Stimulated activated naive CD8-positive, alpha-beta T cell treated with anti-CD3 and anti-CD28 coated beads, Interleukin-15, Interleukin-2, amounts not matched to agents 100 ng/mL and 50 ng/mL, for 24 hours (primary cell): ENCODE measurements at regions not wholly inside any gene's neighbourhood (a gene's known extent, or its start where the extent isn't known, plus 50 kb on each side); places are given as distances from the start of the nearest gene placed in this dataset.
"Not testable (repeated sequence)": the region's sequence is repeated elsewhere in the genome, so short reads cannot be mapped to it uniquely, and the experiment has no call there.

Experiments
- H3K27ac Mint-ChIP-seq: one replicate; pipeline ENCODE4 v1.8.0; 2021; ENCODE audit warnings: mild to moderate bottlenecking, mixed read lengths
- H3K27me3 Mint-ChIP-seq: one replicate; pipeline ENCODE4 v1.8.0; 2021; ENCODE audit warnings: mixed read lengths
- H3K36me3 Mint-ChIP-seq: one replicate; pipeline ENCODE4 v1.8.0; 2021; ENCODE audit warnings: low read depth, mixed read lengths
- H3K4me1 Mint-ChIP-seq: one replicate; pipeline ENCODE4 v1.8.0; 2021; ENCODE audit warnings: low read depth, mixed read lengths
- H3K4me3 Mint-ChIP-seq: one replicate; pipeline ENCODE4 v1.8.0; 2021; ENCODE audit warnings: mild to moderate bottlenecking, mixed read lengths
- H3K9me3 Mint-ChIP-seq: one replicate; pipeline ENCODE4 v1.8.0; 2021; ENCODE audit warnings: mixed read lengths

DNA sequence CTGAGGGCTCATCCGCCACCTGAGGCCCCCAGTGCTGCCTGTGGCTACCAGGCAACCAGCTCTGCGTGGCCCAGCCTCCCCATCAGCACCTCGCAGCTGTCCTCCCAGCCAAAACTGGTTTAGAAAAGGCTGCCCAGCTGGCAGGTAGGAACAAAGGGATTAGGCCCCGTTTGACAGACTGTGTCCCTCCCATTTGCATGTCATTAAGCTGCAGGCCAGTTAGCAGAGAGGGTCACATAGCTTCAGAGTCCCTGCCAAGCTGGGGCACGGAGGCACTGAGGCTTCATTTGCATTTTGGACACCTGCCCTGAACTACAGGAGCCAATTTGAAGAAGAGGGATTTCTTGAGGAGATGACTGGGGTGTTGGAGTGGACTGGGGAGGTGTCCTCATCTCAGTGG, 177.9 kb downstream of the TLE3 start:
- no peak overlapping the region for H3K27ac Mint-ChIP-seq
- no peaks in the 10 kb centered on the region for H3K4me1 Mint-ChIP-seq
- peaks cover 5% of the 10 kb centered on the region for H3K36me3 Mint-ChIP-seq
- peaks cover 16% of the 10 kb centered on the region for H3K27me3 Mint-ChIP-seq
- H3K4me3 Mint-ChIP-seq: no peak overlapping the region
- H3K9me3 Mint-ChIP-seq: peaks cover 12% of the 10 kb centered on the region

- Mint-ChIP-seq H3K36me3 (peaks cover 5% of the 10 kb centered on the region), H3K27me3 (peaks cover 16% of the 10 kb centered on the region), H3K4me1 (no peaks in the 10 kb centered on the region), H3K9me3 (peaks cover 12% of the 10 kb centered on the region), H3K27ac (no peak overlapping the region), H3K4me3 (no peak overlapping the region)
Measured at GRCh38 chr15:69920221-69920620, 177.5 kb downstream of the TLE3 start.

DNA sequence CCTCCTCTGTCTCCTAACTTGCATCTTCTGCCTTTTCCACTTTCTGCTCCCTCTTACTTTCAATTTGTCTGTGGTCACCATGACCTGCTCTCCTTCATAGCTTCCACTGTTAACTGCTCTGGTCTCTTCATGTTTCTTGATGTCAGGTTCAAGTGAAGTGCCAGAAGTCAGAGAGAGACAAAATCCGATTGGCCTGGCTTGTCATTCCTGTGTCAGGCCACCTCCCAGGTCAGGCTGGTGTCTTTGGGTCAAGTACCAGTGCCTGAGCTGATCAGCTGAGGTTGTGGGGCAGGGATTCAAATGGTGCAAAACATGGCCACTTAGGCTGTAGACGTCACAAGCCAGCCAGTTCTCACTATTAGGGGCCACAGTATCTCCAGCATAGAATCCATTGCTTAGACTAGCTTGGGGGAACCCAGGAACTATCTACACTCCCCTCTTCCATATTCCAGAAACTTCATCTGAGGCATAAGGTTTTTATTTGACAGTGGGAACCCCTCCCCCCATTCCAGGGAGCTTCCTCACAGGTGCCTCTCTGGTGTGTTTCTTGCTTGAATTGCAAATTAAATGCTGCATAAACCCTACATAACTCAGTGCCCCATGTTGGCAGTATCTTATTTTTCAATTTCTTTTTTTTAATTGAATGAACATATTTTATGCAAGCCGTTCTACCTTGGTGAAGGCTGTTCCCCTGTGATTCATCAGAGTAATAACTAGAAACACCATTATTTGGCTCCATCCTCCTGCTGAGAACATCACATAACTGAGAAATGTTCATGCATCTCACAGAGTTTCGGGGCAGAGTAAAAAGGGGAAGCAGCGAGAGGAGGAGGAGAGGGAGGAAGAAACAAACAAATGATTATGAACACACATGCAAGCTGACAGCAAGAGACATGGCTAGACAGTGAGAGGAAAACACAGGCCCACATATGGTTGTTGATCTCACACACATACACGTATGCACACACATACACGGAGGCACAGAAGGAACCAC, 175.8 kb downstream of the TLE3 start:
- Mint-ChIP-seq H3K9me3 (peaks cover 15% of the 10 kb centered on the region), H3K36me3 (peaks cover 5% of the 10 kb centered on the region), H3K4me3 (no peak overlapping the region), H3K4me1 (no peaks in the 10 kb centered on the region), H3K27me3 (peaks cover 16% of the 10 kb centered on the region), H3K27ac (no peak overlapping the region)

DNA sequence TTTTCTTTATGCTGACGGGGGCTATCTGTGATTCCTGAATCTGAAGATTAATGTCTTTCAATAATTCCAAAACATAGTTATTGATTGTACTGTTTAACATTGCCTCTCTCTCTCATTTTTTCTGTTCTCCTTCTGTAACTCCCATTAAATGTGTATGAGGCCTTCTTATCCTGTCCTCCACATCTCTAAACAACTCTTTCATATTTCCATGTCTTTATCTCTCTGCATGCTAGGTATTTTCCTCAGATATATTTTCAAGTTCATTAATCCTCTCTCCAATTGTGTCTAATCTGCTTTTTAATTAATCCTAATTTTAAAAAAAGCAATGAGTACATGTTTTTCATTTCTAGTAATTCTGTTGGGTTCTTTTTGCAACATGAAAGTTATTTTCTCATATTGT, 173.2 kb downstream of the TLE3 start:
- Mint-ChIP-seq H3K27me3 (peaks cover 20% of the 10 kb centered on the region), H3K9me3 (peaks cover 20% of the 10 kb centered on the region), H3K4me1 (no peaks in the 10 kb centered on the region), H3K27ac (no peak overlapping the region), H3K36me3 (peaks cover 5% of the 10 kb centered on the region), H3K4me3 (no peak overlapping the region)

- Mint-ChIP-seq H3K4me3 (no peak overlapping the region), H3K27me3 (peaks cover 23% of the 10 kb centered on the region), H3K9me3 (peaks cover 23% of the 10 kb centered on the region), H3K4me1 (no peaks in the 10 kb centered on the region), H3K36me3 (peaks cover 5% of the 10 kb centered on the region), H3K27ac (no peak overlapping the region)
Measured at GRCh38 chr15:69926006-69926405, 171.7 kb downstream of the TLE3 start.

DNA sequence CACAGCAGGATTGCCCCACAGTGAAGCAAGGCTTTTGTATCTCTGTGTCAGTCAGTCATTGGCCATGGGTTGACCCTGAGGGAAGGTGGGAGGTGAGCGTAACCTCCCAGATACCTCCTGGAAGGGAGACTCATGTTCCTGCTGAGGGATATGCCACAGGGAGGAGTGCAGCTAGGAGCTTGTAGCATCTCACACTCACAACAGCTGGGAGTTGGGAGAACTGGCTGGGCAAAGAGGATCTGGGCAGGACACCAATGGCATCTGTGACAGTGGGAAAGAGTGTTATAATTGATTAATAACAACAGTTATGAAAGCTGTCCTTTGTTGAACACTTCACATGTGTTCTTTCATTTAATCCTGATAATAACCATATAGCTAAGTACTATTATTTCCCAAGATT, 171.0 kb downstream of the TLE3 start:
- Mint-ChIP-seq H3K4me3 (no peak overlapping the region), H3K27me3 (peaks cover 23% of the 10 kb centered on the region), H3K36me3 (peaks cover 5% of the 10 kb centered on the region), H3K27ac (no peak overlapping the region), H3K4me1 (no peaks in the 10 kb centered on the region), H3K9me3 (peaks cover 23% of the 10 kb centered on the region)

GRCh38 chr15:69928890-69929289, 168.8 kb downstream of the TLE3 start:
- Mint-ChIP-seq H3K27me3 (peaks cover 21% of the 10 kb centered on the region), H3K9me3 (peaks cover 19% of the 10 kb centered on the region)
- not testable (repeated sequence) for H3K4me3 Mint-ChIP-seq, H3K4me1 Mint-ChIP-seq, H3K36me3 Mint-ChIP-seq, H3K27ac Mint-ChIP-seq

- Mint-ChIP-seq H3K36me3 (no peaks in the 10 kb centered on the region), H3K4me1 (no peaks in the 10 kb centered on the region), H3K4me3 (no peak overlapping the region), H3K27ac (no peak overlapping the region), H3K9me3 (peaks cover 15% of the 10 kb centered on the region), H3K27me3 (peaks cover 20% of the 10 kb centered on the region)
Measured at GRCh38 chr15:69929905-69930630, 167.6 kb downstream of the TLE3 start.

DNA sequence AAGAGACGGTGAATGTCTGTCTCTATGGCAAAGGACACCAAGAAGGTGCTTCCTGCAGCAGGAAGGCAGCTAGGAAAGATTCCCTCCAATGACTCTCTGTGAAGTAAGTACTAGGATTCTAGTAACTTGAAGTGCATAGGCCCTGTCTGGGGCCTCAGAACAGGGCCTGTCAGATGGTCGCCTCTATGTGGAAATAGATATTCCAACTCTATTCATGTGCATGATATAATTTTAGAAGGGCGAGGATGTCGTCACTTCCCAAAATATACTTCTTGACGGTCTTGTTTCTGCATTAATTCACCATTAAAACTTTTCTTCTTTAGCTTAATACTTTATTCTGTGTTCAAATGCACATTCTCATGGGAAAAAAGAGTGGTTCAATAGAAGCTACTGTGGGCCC, 167.0 kb downstream of the TLE3 start:
- peaks cover 5% of the 10 kb centered on the region for H3K36me3 Mint-ChIP-seq
- peaks cover 22% of the 10 kb centered on the region for H3K9me3 Mint-ChIP-seq
- no peaks in the 10 kb centered on the region for H3K4me1 Mint-ChIP-seq
- H3K27me3 Mint-ChIP-seq: peaks cover 27% of the 10 kb centered on the region
- H3K27ac Mint-ChIP-seq: no peak overlapping the region
- H3K4me3 Mint-ChIP-seq: no peak overlapping the region

- no peak overlapping the region for H3K27ac Mint-ChIP-seq
- H3K4me3 Mint-ChIP-seq: no peak overlapping the region
- H3K27me3 Mint-ChIP-seq: peaks cover 28% of the 10 kb centered on the region
- H3K4me1 Mint-ChIP-seq: no peaks in the 10 kb centered on the region
- peaks cover 5% of the 10 kb centered on the region for H3K36me3 Mint-ChIP-seq
- peaks cover 23% of the 10 kb centered on the region for H3K9me3 Mint-ChIP-seq
Measured at GRCh38 chr15:69931156-69931555, 166.6 kb downstream of the TLE3 start.

DNA sequence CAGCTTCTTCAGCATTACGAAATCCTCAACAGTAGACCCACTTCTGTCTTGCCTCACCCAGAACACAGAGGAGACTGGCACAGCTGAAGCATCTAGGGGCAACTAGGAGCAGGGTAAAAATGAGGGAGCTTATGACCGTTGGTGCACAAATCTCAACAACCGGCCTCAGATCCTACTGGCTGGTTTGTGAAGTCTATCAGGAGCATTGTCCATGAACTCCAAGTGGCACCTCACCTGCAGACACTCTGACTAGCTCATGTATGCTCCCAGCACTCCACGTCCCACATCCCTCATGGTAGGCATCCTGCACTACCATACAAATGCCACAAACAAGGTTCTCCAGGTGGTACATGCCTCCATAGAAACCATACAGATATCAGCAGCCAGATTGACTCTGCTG, 163.1 kb downstream of the TLE3 start:
- Mint-ChIP-seq H3K36me3 (peaks cover 5% of the 10 kb centered on the region), H3K9me3 (peaks cover 16% of the 10 kb centered on the region), H3K27ac (no peak overlapping the region), H3K4me3 (no peak overlapping the region), H3K27me3 (peaks cover 34% of the 10 kb centered on the region), H3K4me1 (no peaks in the 10 kb centered on the region)

- H3K4me1 Mint-ChIP-seq: no peaks in the 10 kb centered on the region
- peaks cover 5% of the 10 kb centered on the region for H3K36me3 Mint-ChIP-seq
- H3K27ac Mint-ChIP-seq: no peak overlapping the region
- H3K27me3 Mint-ChIP-seq: peaks cover 23% of the 10 kb centered on the region
- H3K9me3 Mint-ChIP-seq: peaks cover 12% of the 10 kb centered on the region
- no peak overlapping the region for H3K4me3 Mint-ChIP-seq
Measured at GRCh38 chr15:69939513-69940440, 157.9 kb downstream of the TLE3 start.

DNA sequence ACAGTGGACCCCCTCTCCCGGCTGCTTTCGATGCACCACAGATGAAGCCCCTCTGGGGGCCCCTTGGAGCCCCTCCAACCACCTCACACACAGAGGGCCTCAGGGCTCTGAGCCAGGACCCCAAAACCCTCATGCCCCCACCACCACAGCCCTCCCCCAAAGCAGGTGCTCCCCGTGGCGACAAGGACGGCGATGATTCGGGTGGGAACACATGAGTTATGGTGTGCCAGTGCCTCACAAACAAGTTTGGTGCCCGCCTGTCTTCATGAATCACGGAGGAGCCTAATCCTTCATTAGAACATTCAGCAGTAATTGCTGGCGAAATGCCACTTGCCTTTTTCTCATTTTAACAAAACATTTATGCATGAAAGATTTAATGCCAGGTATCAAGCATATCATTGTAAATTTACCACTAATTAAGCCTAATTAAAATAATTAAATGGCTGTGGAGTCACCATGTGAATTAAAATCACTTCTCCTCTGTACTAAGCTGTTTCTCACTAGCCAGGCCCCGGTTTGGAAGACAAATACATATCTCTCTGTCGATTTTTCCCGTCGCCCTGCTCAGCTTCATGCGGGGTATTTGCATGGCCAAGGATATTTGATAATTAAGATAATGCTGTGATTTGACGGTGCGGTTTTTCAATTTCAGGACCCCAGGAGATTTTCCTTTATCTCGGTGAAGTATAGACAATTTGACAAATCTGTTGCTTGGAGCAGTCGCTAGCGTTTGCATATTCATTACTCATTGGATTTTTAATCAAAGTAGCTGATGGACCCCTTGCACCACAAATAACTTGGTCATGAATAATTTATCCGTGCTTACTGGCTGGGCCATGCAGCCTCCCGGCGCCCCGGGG, 157.0 kb downstream of the TLE3 start:
- Mint-ChIP-seq H3K27me3 (peaks cover 14% of the 10 kb centered on the region), H3K27ac (no peak overlapping the region), H3K9me3 (peaks cover 3% of the 10 kb centered on the region), H3K36me3 (peaks cover under 1% of the 10 kb centered on the region), H3K4me1 (no peaks in the 10 kb centered on the region), H3K4me3 (no peak overlapping the region)

DNA sequence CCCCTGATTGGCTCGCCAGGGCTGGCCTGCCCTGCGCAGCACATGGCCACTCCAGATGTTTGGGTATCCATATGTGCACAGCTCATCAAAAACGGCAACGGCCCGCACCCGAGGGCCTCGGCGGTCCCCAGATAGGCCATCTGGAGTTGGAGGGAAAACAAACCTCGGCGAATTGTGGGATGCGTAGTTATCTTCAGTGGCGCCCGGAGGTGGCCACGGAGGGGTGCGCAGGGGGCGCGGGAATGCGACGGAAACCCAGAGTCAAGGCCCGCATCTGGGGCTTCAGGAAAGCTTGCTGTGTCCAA, 156.5 kb downstream of the TLE3 start:
- H3K36me3 Mint-ChIP-seq: no peaks in the 10 kb centered on the region
- H3K4me1 Mint-ChIP-seq: no peaks in the 10 kb centered on the region
- peaks cover 12% of the 10 kb centered on the region for H3K27me3 Mint-ChIP-seq
- H3K27ac Mint-ChIP-seq: no peak overlapping the region
- no peaks in the 10 kb centered on the region for H3K9me3 Mint-ChIP-seq
- no peak overlapping the region for H3K4me3 Mint-ChIP-seq
